ENCODE measurements at regions not wholly inside any gene's neighbourhood (a gene's known extent, or its start where the extent isn't known, plus 50 kb on each side); places are given as distances from the start of the nearest gene placed in this dataset.

GRCh38 chr9:655875-656274, 185.6 kb upstream of the DMRT1 start:
- TF ChIP-seq CTCF (IDR thresholded peaks at IDR 0.05) (no peak), ZFX (IDR thresholded peaks at IDR 0.05; ENCODE audit: borderline replicate concordance) (no peak)

Data from 22Rv1 (cell line).